ENCODE measurements at regions not wholly inside any gene's neighbourhood (a gene's known extent, or its start where the extent isn't known, plus 50 kb on each side); places are given as distances from the start of the nearest gene placed in this dataset.

GRCh38 chr14:96624661-96625425 lies 122.7 kb downstream of the PAPOLA start:
- no peak for DNase-seq (ENCODE audit: low read depth in 2 of 2)
- H4K20me1 ChIP-seq (ENCODE audit: control insufficient read depth, extremely low read depth, insufficient read depth, low read length), result no peaks in the 10 kb centered on the region

DNA sequence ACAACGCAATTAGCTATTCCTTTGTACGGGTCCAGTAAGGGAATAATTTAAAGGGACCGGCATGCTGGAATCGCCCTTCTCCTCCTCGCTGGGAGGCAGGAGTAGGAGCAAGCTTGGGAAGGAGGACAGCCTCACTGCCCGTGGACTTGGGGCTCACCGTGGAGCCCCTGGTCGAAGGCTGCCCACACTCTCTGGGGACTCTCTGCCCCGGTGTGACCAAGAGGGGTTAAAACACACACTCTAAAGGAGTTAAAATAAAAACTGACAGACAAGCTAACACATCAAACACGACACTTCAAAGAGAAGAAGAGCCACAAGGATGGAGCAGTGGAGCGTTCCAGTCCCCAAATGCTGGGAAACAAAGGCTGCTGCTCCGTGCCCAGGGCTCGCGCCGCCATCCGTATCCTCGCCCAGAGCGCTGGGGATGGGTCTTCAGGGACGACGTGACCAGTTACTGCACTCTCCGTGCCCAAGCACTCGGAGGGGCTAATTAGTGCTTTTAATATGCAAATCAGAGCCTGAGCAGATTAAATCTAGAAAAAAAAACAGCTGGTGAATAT lies 123.3 kb downstream of the PAPOLA start:
- no peaks in the 10 kb centered on the region for H3K9me3 ChIP-seq (ENCODE audit: control insufficient read depth, insufficient read depth, low read depth, low read length)
- no peaks in the 10 kb centered on the region for H3K4me1 ChIP-seq (ENCODE audit: control insufficient read depth, extremely low read depth, insufficient read depth, low read length)
- no peaks in the 10 kb centered on the region for H4K20me1 ChIP-seq (ENCODE audit: control insufficient read depth, extremely low read depth, insufficient read depth, low read length)
- H3K27me3 ChIP-seq (ENCODE audit: control insufficient read depth, insufficient read depth, low read length), result no peaks in the 10 kb centered on the region
- DNase-seq (ENCODE audit: low read depth in 2 of 2), result no peak
- H3K79me2 ChIP-seq (ENCODE audit: control insufficient read depth, insufficient read depth, low read length), result no peaks in the 10 kb centered on the region
- no peak overlapping the region for H3K4me2 ChIP-seq (ENCODE audit: extremely low read depth, insufficient read depth, low read length)
- no peak overlapping the region for H3K9ac ChIP-seq (ENCODE audit: insufficient read depth, low read length)
- H3K27ac ChIP-seq (ENCODE audit: insufficient read depth, low read length), result no peak overlapping the region
- H3K36me3 ChIP-seq (ENCODE audit: control insufficient read depth, insufficient read depth, low read length), result no peaks in the 10 kb centered on the region
- TF ChIP-seq EZH2 (IDR thresholded peaks at IDR 0.05; ENCODE audit: low read length, missing control alignments) (no peak), CTCF (conservative IDR thresholded peaks at IDR 0.05 in 1 of 2, IDR thresholded peaks at IDR 0.05 in 1 of 2; ENCODE audit: low read depth in 1 of 2, low read length in 2 of 2) (no peak)
- no peak overlapping the region for H3K4me3 ChIP-seq (replicated peaks in 1 of 4; ENCODE audit: control extremely low read depth in 1 of 4, insufficient read depth in 1 of 4, low read depth in 3 of 4, low read length in 4 of 4)
- no peak overlapping the region for H2AFZ ChIP-seq (ENCODE audit: low read length)

More at GRCh38 chr14:96624661-96625425, 122.7 kb downstream of the PAPOLA start:
- Histone ChIP-seq H3K4me2 (ENCODE audit: extremely low read depth, insufficient read depth, low read length) (no peak overlapping the region), H3K4me3 (replicated peaks in 1 of 4; ENCODE audit: control extremely low read depth in 1 of 4, insufficient read depth in 1 of 4, low read depth in 3 of 4, low read length in 4 of 4) (no peak overlapping the region), H3K9ac (ENCODE audit: insufficient read depth, low read length) (no peak overlapping the region), H3K4me1 (ENCODE audit: control insufficient read depth, extremely low read depth, insufficient read depth, low read length) (no peaks in the 10 kb centered on the region), H3K27ac (ENCODE audit: insufficient read depth, low read length) (no peak overlapping the region), H3K36me3 (ENCODE audit: control insufficient read depth, insufficient read depth, low read length) (no peaks in the 10 kb centered on the region), H3K27me3 (ENCODE audit: control insufficient read depth, insufficient read depth, low read length) (no peaks in the 10 kb centered on the region), H3K79me2 (ENCODE audit: control insufficient read depth, insufficient read depth, low read length) (no peaks in the 10 kb centered on the region), H2AFZ (ENCODE audit: low read length) (no peak overlapping the region), H3K9me3 (ENCODE audit: control insufficient read depth, insufficient read depth, low read depth, low read length) (no peaks in the 10 kb centered on the region)
- TF ChIP-seq EZH2 (IDR thresholded peaks at IDR 0.05; ENCODE audit: low read length, missing control alignments) (no peak), CTCF (conservative IDR thresholded peaks at IDR 0.05 in 1 of 2, IDR thresholded peaks at IDR 0.05 in 1 of 2; ENCODE audit: low read depth in 1 of 2, low read length in 2 of 2) (no peak)

GRCh38 chr14:96626121-96626768 lies 124.1 kb downstream of the PAPOLA start:
- Histone ChIP-seq H3K4me1 (ENCODE audit: control insufficient read depth, extremely low read depth, insufficient read depth, low read length) (no peaks in the 10 kb centered on the region), H3K36me3 (ENCODE audit: control insufficient read depth, insufficient read depth, low read length) (no peaks in the 10 kb centered on the region), H2AFZ (ENCODE audit: low read length) (no peak overlapping the region), H4K20me1 (ENCODE audit: control insufficient read depth, extremely low read depth, insufficient read depth, low read length) (no peaks in the 10 kb centered on the region), H3K27ac (ENCODE audit: insufficient read depth, low read length) (no peak overlapping the region), H3K79me2 (ENCODE audit: control insufficient read depth, insufficient read depth, low read length) (no peaks in the 10 kb centered on the region), H3K27me3 (ENCODE audit: control insufficient read depth, insufficient read depth, low read length) (no peaks in the 10 kb centered on the region), H3K4me3 (replicated peaks in 1 of 4; ENCODE audit: control extremely low read depth in 1 of 4, insufficient read depth in 1 of 4, low read depth in 3 of 4, low read length in 4 of 4) (no peak overlapping the region), H3K9me3 (ENCODE audit: control insufficient read depth, insufficient read depth, low read depth, low read length) (no peaks in the 10 kb centered on the region), H3K4me2 (ENCODE audit: extremely low read depth, insufficient read depth, low read length) (no peak overlapping the region), H3K9ac (ENCODE audit: insufficient read depth, low read length) (no peak overlapping the region)
- no peak for DNase-seq (ENCODE audit: low read depth in 2 of 2)
- TF ChIP-seq EZH2 (IDR thresholded peaks at IDR 0.05; ENCODE audit: low read length, missing control alignments) (no peak), CTCF (conservative IDR thresholded peaks at IDR 0.05 in 1 of 2, IDR thresholded peaks at IDR 0.05 in 1 of 2; ENCODE audit: low read depth in 1 of 2, low read length in 2 of 2) (no peak)

Data from fibroblast of lung (primary cell).